ENCODE measurements at regions not wholly inside any gene's neighbourhood (a gene's known extent, or its start where the extent isn't known, plus 50 kb on each side); places are given as distances from the start of the nearest gene placed in this dataset.

- TF ChIP-seq MAX (IDR thresholded peaks at IDR 0.05; ENCODE audit: insufficient read depth, insufficient read length) (no peak), CTCF (IDR thresholded peaks at IDR 0.05; ENCODE audit: extremely low read depth in 1 of 2, insufficient read depth in 1 of 2, low read depth in 1 of 2, low read length in 2 of 2) (no peak), EZH2 (IDR thresholded peaks at IDR 0.05; ENCODE audit: borderline replicate concordance, low read depth, low read length, severe bottlenecking) (no peak), POLR2A (IDR thresholded peaks at IDR 0.05; ENCODE audit: low read depth, low read length) (no peak), POLR2AphosphoS5 (IDR thresholded peaks at IDR 0.05; ENCODE audit: insufficient read depth, low read depth, low read length) (no peak), GATA2 (IDR thresholded peaks at IDR 0.05; ENCODE audit: insufficient read depth, insufficient read length, low read depth, low read length) (no peak)
These were observed 72.1 kb upstream of the HNF1B start for GRCh38 chr17:37816950-37817349.

Data from endothelial cell of umbilical vein (primary cell).